Mesendoderm (in vitro differentiated cells): ENCODE measurements at regions not wholly inside any gene's neighbourhood (a gene's known extent, or its start where the extent isn't known, plus 50 kb on each side); places are given as distances from the start of the nearest gene placed in this dataset.
"Not testable (repeated sequence)": the region's sequence is repeated elsewhere in the genome, so short reads cannot be mapped to it uniquely, and the experiment has no call there.

Experiments used
- DNase-seq: peaks from one replicate; pipeline ENCODE4 v3.0.0; 2013
- H2AK5ac ChIP-seq: 2 replicates; pipeline ENCODE4 v1.6.1; 2013; ENCODE audit warnings: low read length, inconsistent platforms
- H2BK120ac ChIP-seq: 2 replicates; pipeline ENCODE4 v1.6.1; 2013; ENCODE audit warnings: low read depth, mild to moderate bottlenecking, low read length, moderate library complexity, mixed read lengths
- H2BK15ac ChIP-seq: replicated peaks from 2 replicates; pipeline ENCODE4 v1.6.1; 2013; ENCODE audit warnings: low read depth, mild to moderate bottlenecking, moderate library complexity
- H2BK5ac ChIP-seq: 2 replicates; pipeline ENCODE4 v1.6.1; 2013; ENCODE audit warnings: low read length, inconsistent platforms
- H3K18ac ChIP-seq: 2 replicates; pipeline ENCODE4 v1.6.1; 2013; ENCODE audit warnings: mild to moderate bottlenecking, low read length, mixed read lengths
- H3K23ac ChIP-seq: one replicate; pipeline ENCODE4 v1.6.1; 2013; ENCODE audit warnings: low read length
- H3K27ac ChIP-seq: 2 replicates; pipeline ENCODE4 v1.5.1; 2013; ENCODE audit warnings: low read depth, mild to moderate bottlenecking, inconsistent platforms, low read length, moderate library complexity
- H3K27me3 ChIP-seq: 2 replicates; pipeline ENCODE4 v1.6.1; 2013; ENCODE audit warnings: low read length, control low read depth, mild to moderate bottlenecking, inconsistent platforms; ENCODE audit not compliant: insufficient read depth, poor library complexity
- H3K36me3 ChIP-seq: 2 replicates; pipeline ENCODE4 v1.6.1; 2013; ENCODE audit warnings: low read length, inconsistent platforms; ENCODE audit not compliant: control insufficient read depth, insufficient read depth
- H3K4ac ChIP-seq: one replicate; pipeline ENCODE4 v1.6.1; 2013; ENCODE audit warnings: low read depth, mild to moderate bottlenecking, low read length, moderate library complexity
- H3K4me1 ChIP-seq: 2 replicates; pipeline ENCODE4 v1.6.1; 2013; ENCODE audit warnings: low read depth, low read length, inconsistent platforms; ENCODE audit not compliant: control insufficient read depth
- H3K4me2 ChIP-seq: 2 replicates; pipeline ENCODE4 v1.6.1; 2013; ENCODE audit warnings: low read length
- H3K4me3 ChIP-seq: 2 replicates; pipeline ENCODE4 v1.5.1; 2013; ENCODE audit warnings: mild to moderate bottlenecking, low read length
- H3K56ac ChIP-seq: one replicate; pipeline ENCODE4 v1.6.1; 2013; ENCODE audit warnings: low read length
- H3K79me1 ChIP-seq: 2 replicates; pipeline ENCODE4 v1.6.1; 2013; ENCODE audit warnings: low read length, inconsistent platforms
- H3K79me2 ChIP-seq: 2 replicates; pipeline ENCODE4 v1.6.1; 2013; ENCODE audit warnings: mild to moderate bottlenecking, low read length; ENCODE audit not compliant: control insufficient read depth, insufficient read depth
- H3K9ac ChIP-seq: 2 replicates; pipeline ENCODE4 v1.6.1; 2013; ENCODE audit warnings: low read length, inconsistent platforms
- H4K5ac ChIP-seq: one replicate; pipeline ENCODE4 v1.6.1; 2013; ENCODE audit warnings: low read length
- H4K8ac ChIP-seq: one replicate; pipeline ENCODE4 v1.6.1; 2013; ENCODE audit warnings: low read depth, mild to moderate bottlenecking, control low read depth, low read length, moderate library complexity
- WGBS: extraction: QIAGEN DNeasy Blood & Tissue Kit; methylation state at CpG from one replicate; pipeline ENCODE4 v1.1.7; 2013; ENCODE audit warnings: low lambda C conversion rate, missing lambda C conversion rate; ENCODE audit not compliant: insufficient coverage; ENCODE audit errors: extremely low coverage; 5-methylcytosine and 5-hydroxymethylcytosine counted together

DNA sequence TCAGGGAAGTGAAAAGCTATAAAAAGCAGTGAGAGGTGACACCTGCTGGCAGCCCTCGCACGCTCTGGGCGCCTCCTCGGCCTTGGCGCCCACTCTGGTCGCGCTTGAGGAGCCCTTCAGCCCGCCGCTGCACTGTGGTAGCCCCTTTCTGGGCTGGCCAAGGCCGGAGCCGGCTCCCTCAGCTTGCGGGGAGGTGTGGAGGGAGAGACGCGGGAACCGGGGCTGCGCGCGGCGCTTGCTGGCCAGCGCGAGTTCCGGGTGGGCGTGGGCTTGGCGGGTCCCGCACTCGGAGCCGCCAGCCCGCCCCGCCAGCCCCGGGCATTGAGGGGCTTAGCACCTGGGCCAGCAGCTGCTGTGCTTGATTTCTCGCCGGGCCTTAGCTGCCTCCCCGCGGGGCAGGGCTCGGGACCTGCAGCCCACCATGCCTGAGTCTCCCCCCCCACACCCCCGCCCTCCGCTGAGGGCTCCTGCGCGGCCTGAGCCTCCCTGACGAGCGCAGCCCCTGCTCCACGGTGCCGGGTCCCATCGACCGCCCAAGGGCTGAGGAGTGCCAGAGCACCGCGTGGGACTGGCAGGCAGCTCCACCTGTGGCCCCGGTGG, 688.5 kb upstream of the CDH8 start:
- H2BK120ac ChIP-seq, H3K4me3 ChIP-seq, H3K23ac ChIP-seq, H3K4me1 ChIP-seq, H4K5ac ChIP-seq, H3K18ac ChIP-seq, H2BK15ac ChIP-seq, H3K4ac ChIP-seq, H3K56ac ChIP-seq, DNase-seq, H3K9ac ChIP-seq, H3K27ac ChIP-seq, H4K8ac ChIP-seq, H3K36me3 ChIP-seq, H3K4me2 ChIP-seq, H3K79me2 ChIP-seq, H2AK5ac ChIP-seq, H3K27me3 ChIP-seq, H2BK5ac ChIP-seq, H3K79me1 ChIP-seq: not testable (repeated sequence)
- no CpG with 5 or more reads among the region's 48 CpGs for WGBS

DNA sequence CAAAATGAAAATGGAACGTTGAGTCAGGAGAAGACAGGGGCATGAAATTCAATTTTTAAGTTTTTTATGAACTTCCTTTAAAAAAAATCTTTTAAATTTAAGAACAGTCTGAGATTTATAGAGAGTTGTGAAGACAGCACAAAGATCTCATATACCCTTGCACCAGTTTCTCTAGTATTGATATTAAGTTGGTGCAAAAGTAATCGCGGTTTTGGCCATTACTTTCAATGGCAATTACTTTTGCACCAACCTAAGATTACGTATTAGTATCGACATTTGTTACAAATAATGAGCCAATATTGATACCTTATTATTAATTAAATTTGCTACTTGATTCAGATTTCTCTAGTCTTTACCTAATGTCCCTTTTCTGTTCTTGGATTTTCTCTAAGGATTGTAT, 684.4 kb upstream of the CDH8 start:
- H2BK5ac ChIP-seq, result no peak overlapping the region
- no peak overlapping the region for H3K18ac ChIP-seq
- H2BK15ac ChIP-seq, result no peak overlapping the region
- no peak for DNase-seq
- H3K27ac ChIP-seq, result no peak overlapping the region
- H2AK5ac ChIP-seq, result no peak overlapping the region
- no peak overlapping the region for H3K23ac ChIP-seq
- no peak overlapping the region for H2BK120ac ChIP-seq
- H3K79me1 ChIP-seq, result no peaks in the 10 kb centered on the region
- no peaks in the 10 kb centered on the region for H3K4me1 ChIP-seq
- no peak overlapping the region for H3K56ac ChIP-seq
- no peaks in the 10 kb centered on the region for H3K27me3 ChIP-seq
- no peak overlapping the region for H3K4me3 ChIP-seq
- H3K4me2 ChIP-seq, result no peak overlapping the region
- H4K5ac ChIP-seq, result no peak overlapping the region
- no peak overlapping the region for H3K9ac ChIP-seq
- no peaks in the 10 kb centered on the region for H3K36me3 ChIP-seq
- H3K4ac ChIP-seq, result no peak overlapping the region
- no CpG with 5 or more reads among the region's 5 CpGs for WGBS
- no peak overlapping the region for H4K8ac ChIP-seq
- no peaks in the 10 kb centered on the region for H3K79me2 ChIP-seq

- WGBS, result no CpG with 5 or more reads among the region's 2 CpGs
- Histone ChIP-seq H3K4me1 (no peaks in the 10 kb centered on the region), H2BK15ac (no peak overlapping the region), H3K79me2 (no peaks in the 10 kb centered on the region), H3K9ac (no peak overlapping the region), H4K8ac (no peak overlapping the region), H3K18ac (no peak overlapping the region), H2BK120ac (no peak overlapping the region), H2BK5ac (no peak overlapping the region), H3K4me2 (no peak overlapping the region), H3K4ac (no peak overlapping the region), H3K56ac (no peak overlapping the region), H3K27me3 (no peaks in the 10 kb centered on the region), H4K5ac (no peak overlapping the region), H3K79me1 (no peaks in the 10 kb centered on the region), H2AK5ac (no peak overlapping the region), H3K27ac (no peak overlapping the region), H3K36me3 (no peaks in the 10 kb centered on the region), H3K4me3 (no peak overlapping the region), H3K23ac (no peak overlapping the region)
- no peak for DNase-seq
Measured at GRCh38 chr16:62717026-62717425, 680.8 kb upstream of the CDH8 start.

DNA sequence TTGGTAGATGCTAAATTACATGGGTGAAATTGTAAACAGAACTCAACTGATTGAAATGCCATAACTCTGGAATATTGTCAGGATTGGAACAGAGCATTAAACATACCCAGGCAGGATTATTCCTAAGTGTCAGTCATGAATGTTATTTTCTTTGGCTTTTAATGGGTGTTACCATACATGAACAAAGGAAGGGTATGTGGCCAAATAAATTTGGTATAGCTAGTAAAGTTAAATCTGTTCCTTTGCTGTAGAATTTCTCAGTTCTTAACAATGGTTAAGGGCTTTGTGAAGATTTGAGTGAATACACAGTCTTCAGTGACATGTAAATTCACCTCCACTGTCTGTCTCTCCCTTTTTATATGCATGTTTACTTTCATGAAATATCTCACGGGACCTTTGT, 679.5 kb upstream of the CDH8 start:
- Histone ChIP-seq H3K23ac (no peak overlapping the region), H3K4me2 (no peak overlapping the region), H3K4me3 (no peak overlapping the region), H3K4me1 (no peaks in the 10 kb centered on the region), H3K79me2 (no peaks in the 10 kb centered on the region), H3K79me1 (no peaks in the 10 kb centered on the region), H3K4ac (no peak overlapping the region), H2BK5ac (no peak overlapping the region), H3K56ac (no peak overlapping the region), H2AK5ac (no peak overlapping the region), H2BK15ac (no peak overlapping the region), H3K9ac (no peak overlapping the region), H3K18ac (no peak overlapping the region), H4K8ac (no peak overlapping the region), H3K27me3 (no peaks in the 10 kb centered on the region), H3K36me3 (no peaks in the 10 kb centered on the region), H2BK120ac (no peak overlapping the region), H3K27ac (no peak overlapping the region), H4K5ac (no peak overlapping the region)
- no peak for DNase-seq
- no CpG with 5 or more reads among the region's 1 CpG for WGBS

- H3K79me2 ChIP-seq, result no peaks in the 10 kb centered on the region
- H3K4me1 ChIP-seq, result no peaks in the 10 kb centered on the region
- no CpG with 5 or more reads among the region's 1 CpG for WGBS
- H3K27me3 ChIP-seq, result no peaks in the 10 kb centered on the region
- no peak overlapping the region for H3K4ac ChIP-seq
- no peak overlapping the region for H2BK120ac ChIP-seq
- no peak overlapping the region for H4K8ac ChIP-seq
- no peak overlapping the region for H2BK5ac ChIP-seq
- no peaks in the 10 kb centered on the region for H3K36me3 ChIP-seq
- no peak overlapping the region for H3K56ac ChIP-seq
- no peak overlapping the region for H3K23ac ChIP-seq
- no peak for DNase-seq
- H4K5ac ChIP-seq, result no peak overlapping the region
- no peak overlapping the region for H2BK15ac ChIP-seq
- no peak overlapping the region for H3K4me3 ChIP-seq
- H3K79me1 ChIP-seq, result no peaks in the 10 kb centered on the region
- no peak overlapping the region for H3K27ac ChIP-seq
- no peak overlapping the region for H3K4me2 ChIP-seq
- H2AK5ac ChIP-seq, result no peak overlapping the region
- H3K18ac ChIP-seq, result no peak overlapping the region
- no peak overlapping the region for H3K9ac ChIP-seq
Measured at GRCh38 chr16:62712566-62712965, 676.3 kb upstream of the CDH8 start.

- Histone ChIP-seq H3K4me2 (no peak overlapping the region), H4K5ac (no peak overlapping the region), H3K4ac (no peak overlapping the region), H3K79me2 (no peaks in the 10 kb centered on the region), H2AK5ac (no peak overlapping the region), H3K18ac (no peak overlapping the region), H3K27ac (no peak overlapping the region), H3K27me3 (no peaks in the 10 kb centered on the region), H2BK120ac (no peak overlapping the region), H3K9ac (no peak overlapping the region), H2BK15ac (no peak overlapping the region), H3K4me1 (no peaks in the 10 kb centered on the region), H3K56ac (no peak overlapping the region), H4K8ac (no peak overlapping the region), H3K23ac (no peak overlapping the region), H3K4me3 (no peak overlapping the region), H2BK5ac (no peak overlapping the region), H3K36me3 (no peaks in the 10 kb centered on the region), H3K79me1 (no peaks in the 10 kb centered on the region)
- WGBS, result no CpG with 5 or more reads among the region's 8 CpGs
- peak; percentile 60 for DNase-seq
Measured at GRCh38 chr16:62711797-62712196, 675.6 kb upstream of the CDH8 start.
